ENCODE measurements at regions not wholly inside any gene's neighbourhood (a gene's known extent, or its start where the extent isn't known, plus 50 kb on each side); places are given as distances from the start of the nearest gene placed in this dataset.

- no peak for TF ChIP-seq CTCF (conservative IDR thresholded peaks at IDR 0.05; ENCODE audit: low read depth, low read length)
- TF ChIP-seq USF2 (IDR thresholded peaks at IDR 0.05; ENCODE audit: low read depth, low read length): no peak
- TF ChIP-seq MAFK (IDR thresholded peaks at IDR 0.05; ENCODE audit: low read depth, low read length): no peak
- TF ChIP-seq SMC3 (IDR thresholded peaks at IDR 0.05; ENCODE audit: low read depth, low read length): no peak
- H4K5ac ChIP-seq (ENCODE audit: low read depth, low read length): no peak overlapping the region
- ATAC-seq (ENCODE audit: low read depth) (no peak), DNase-seq (no peak)
- no peak overlapping the region for H2BK15ac ChIP-seq (ENCODE audit: low read depth, low read length)
- H4K8ac ChIP-seq (ENCODE audit: low read depth in 2 of 2, low read length in 2 of 2): no peak overlapping the region
- H2BK120ac ChIP-seq (ENCODE audit: low read depth, low read length): no peak overlapping the region
- no peaks in the 10 kb centered on the region for H3K36me3 ChIP-seq (ENCODE audit: control insufficient read depth, insufficient read depth, low read length)
- ChIA-PET CTCF (interaction anchor here (0.6 kb wide), 1 partner anchor 438 kb away, joined by 3 read pairs; no protein-coding TSS in a partner anchor), POLR2A (ENCODE audit: unreplicated experiment) (no interaction called here)
- no peak overlapping the region for H2AK9ac ChIP-seq (replicated peaks; ENCODE audit: low read depth, low read length, poor library complexity)
- H3K56ac ChIP-seq (ENCODE audit: extremely low read depth, insufficient read depth, low read length): no peak overlapping the region
- no peak overlapping the region for H4K91ac ChIP-seq (ENCODE audit: insufficient read depth, low read depth, low read length)
- peaks cover 16% of the 10 kb centered on the region for H3K4me1 ChIP-seq (ENCODE audit: control insufficient read depth, insufficient read depth, low read length)
- no peak overlapping the region for H3K4ac ChIP-seq (ENCODE audit: low read depth, low read length)
- H4K20me1 ChIP-seq (ENCODE audit: insufficient read depth, low read length): no peaks in the 10 kb centered on the region
- in situ Hi-C loops (cut with MboI; ENCODE audit: low sequenced_read_pairs): no loop called here
- dilution Hi-C loops (cut with HindIII; ENCODE audit: low sequenced_read_pairs, unreplicated experiment): no loop called here
- no peak overlapping the region for H3K4me2 ChIP-seq (ENCODE audit: low read depth, low read length)
- H3K9me3 ChIP-seq (ENCODE audit: control insufficient read depth, insufficient read depth, low read length): no peaks in the 10 kb centered on the region
- H2BK5ac ChIP-seq (ENCODE audit: low read depth, low read length, poor library complexity, severe bottlenecking): no peak overlapping the region
- H3K14ac ChIP-seq (replicated peaks; ENCODE audit: low read depth, low read length): no peak overlapping the region
- no TSS peak for BruUV-seq (replicated peaks)
- H3K27me3 ChIP-seq (ENCODE audit: control insufficient read depth, insufficient read depth, low read length): no peaks in the 10 kb centered on the region
- H3K4me3 ChIP-seq (ENCODE audit: insufficient read depth, low read depth, low read length): no peak overlapping the region
- H2AFZ ChIP-seq (replicated peaks; ENCODE audit: low read length, poor library complexity): no peak overlapping the region
- peaks cover 3% of the 10 kb centered on the region; the same call in 1 of the 2 replicates for H3K9me1 ChIP-seq (ENCODE audit: insufficient read depth, low read length)
- WGBS, 2 experiments (ENCODE audit: extremely low coverage in 2 of 2, insufficient read length in 1 of 2): no CpG with 5 or more reads among the region's 3 CpGs
- no peak overlapping the region for H3K9ac ChIP-seq (ENCODE audit: low read depth, low read length)
- no peak overlapping the region for H3K18ac ChIP-seq (ENCODE audit: low read depth, low read length)
- H2BK20ac ChIP-seq (ENCODE audit: low read depth, low read length): no peak overlapping the region
- no peak overlapping the region for H2AK5ac ChIP-seq (ENCODE audit: low read depth, low read length)
- intact Hi-C loops (cut with micrococcal nuclease): no loop called here
- peaks cover 11 to 28% of the 10 kb centered on the region in 2 experiments; a peak in 2 of 4 replicates for H3K79me1 ChIP-seq (ENCODE audit: low read depth in 1 of 2, low read length in 2 of 2)
- no peak overlapping the region for H3K27ac ChIP-seq (ENCODE audit: insufficient read depth, low read length)
- no peak overlapping the region for H3K23ac ChIP-seq (ENCODE audit: low read depth, low read length)
Measured at GRCh38 chr12:24533716-24534352, 415.1 kb downstream of the BCAT1 start.

Data from IMR-90 (cell line).